H1 (cell line): ENCODE measurements at regions not wholly inside any gene's neighbourhood (a gene's known extent, or its start where the extent isn't known, plus 50 kb on each side); places are given as distances from the start of the nearest gene placed in this dataset.

Source experiments
- CTCF ChIA-PET: fragments of 300-600 bp; sonication (Branson Sonifier 250); formaldehyde crosslinking; loops from one replicate; lab custom pipeline; 2021; ENCODE audit not compliant: partially characterized antibody; lab: Charles Lee
- POLR2A ChIA-PET: fragments of 300-600 bp; sonication (Branson Sonifier 250); formaldehyde crosslinking; loops from one replicate; lab custom pipeline; 2021; ENCODE audit warnings: inconsistent platforms; ENCODE audit not compliant: partially characterized antibody; lab: Charles Lee
- DNase-seq, 2 experiments: peaks; one replicate each; pipeline versions ENCODE4 v3.0.0 to v3.0.0-alpha.2; 2010 to 2022; ENCODE audit warnings: low spot score in 2 of 2, low read depth in 1 of 2, mixed read lengths in 1 of 2
- FAIRE-seq: peaks from 2 replicates; lab custom pipeline; 2011; peaks lifted over from hg19 to GRCh38; lab: Jason Lieb, UNC
- H2AFZ ChIP-seq: 2 replicates; pipeline ENCODE4 v1.8.1; 2012; ENCODE audit warnings: low read length, inconsistent platforms
- H2AK5ac ChIP-seq: 2 replicates; pipeline ENCODE4 v1.6.1; 2013; ENCODE audit warnings: low read depth, low read length
- H2BK120ac ChIP-seq: replicated peaks from 2 replicates; pipeline ENCODE3; 2013; ENCODE audit warnings: low read depth, low read length, inconsistent platforms
- H2BK12ac ChIP-seq: 2 replicates; pipeline ENCODE4 v1.6.1; 2013; ENCODE audit warnings: low read depth, low read length
- H2BK15ac ChIP-seq: 2 replicates; pipeline ENCODE4 v1.6.1; 2013; ENCODE audit warnings: low read length
- H2BK20ac ChIP-seq: 2 replicates; pipeline ENCODE4 v1.6.1; 2013; ENCODE audit warnings: low read length
- H2BK5ac ChIP-seq: 2 replicates; pipeline ENCODE4 v1.6.1; 2013; ENCODE audit warnings: low read depth, low read length
- H3K14ac ChIP-seq: 2 replicates; pipeline ENCODE4 v1.6.1; 2013; ENCODE audit warnings: inconsistent platforms; ENCODE audit not compliant: insufficient read length
- H3K18ac ChIP-seq: 2 replicates; pipeline ENCODE4 v1.6.1; 2013; ENCODE audit warnings: low read length; ENCODE audit errors: extremely low read depth
- H3K23ac ChIP-seq: 2 replicates; pipeline ENCODE4 v1.6.1; 2013; ENCODE audit warnings: inconsistent platforms; ENCODE audit not compliant: insufficient read length
- H3K23me2 ChIP-seq: 2 replicates; pipeline ENCODE4 v1.6.1; 2013; ENCODE audit warnings: low read depth, low read length
- H3K27ac ChIP-seq: 2 replicates; pipeline ENCODE4 v1.6.1; 2011; ENCODE audit warnings: low read depth, low read length, inconsistent platforms
- H3K27me3 ChIP-seq, 4 experiments: replicated peaks in 1 of 4; 1 replicate in 1 of 4; 2 replicates in 3 of 4; pipeline versions ENCODE4 v1.6.1 to v1.8.1; 2011 to 2013; ENCODE audit warnings: low read length in 3 of 4, mild to moderate bottlenecking in 3 of 4, inconsistent platforms in 2 of 4, mixed read lengths in 2 of 4, moderate library complexity in 1 of 4; ENCODE audit not compliant: control insufficient read depth in 3 of 4, insufficient read depth in 3 of 4; ENCODE audit errors: extremely low read depth in 1 of 4
- H3K36me3 ChIP-seq, 4 experiments: 2 replicates each; pipeline versions ENCODE4 v1.6.1 to v1.8.1; 2011 to 2013; ENCODE audit warnings: mild to moderate bottlenecking in 4 of 4, low read length in 3 of 4, moderate library complexity in 2 of 4, control low read depth in 1 of 4, inconsistent platforms in 1 of 4; ENCODE audit not compliant: insufficient read depth in 4 of 4, control insufficient read depth in 2 of 4
- H3K4ac ChIP-seq: replicated peaks from 2 replicates; pipeline ENCODE3; 2013; ENCODE audit warnings: low read length, low read depth, mixed read lengths, inconsistent platforms; ENCODE audit not compliant: insufficient read length
- H3K4me1 ChIP-seq, 4 experiments: replicated peaks in 1 of 4; 1 replicate in 1 of 4; 2 replicates in 3 of 4; pipeline versions ENCODE4 v1.6.1 to v1.8.1; 2011 to 2013; ENCODE audit warnings: low read length in 3 of 4, inconsistent platforms in 2 of 4, mixed read lengths in 1 of 4; ENCODE audit not compliant: insufficient read depth in 4 of 4, control insufficient read depth in 3 of 4
- H3K4me2 ChIP-seq, 2 experiments: 2 replicates each; pipeline versions ENCODE4 v1.6.1 to v1.8.1; 2011 to 2013; ENCODE audit warnings: low read depth in 2 of 2, low read length in 2 of 2, control low read depth in 1 of 2, inconsistent platforms in 1 of 2, mild to moderate bottlenecking in 1 of 2; ENCODE audit not compliant: insufficient read depth in 1 of 2
- H3K4me3 ChIP-seq, 4 experiments: fragments of 200-600, 300-600 bp in 1 of 4; sonication (generic), shearing (Covaris generic), sonication (Bioruptor Twin) in 1 of 4; 2 replicates each; pipeline versions ENCODE4 v1.5.1 to v1.8.1; 2011 to 2016; ENCODE audit warnings: low read length in 4 of 4, low read depth in 3 of 4, control low read depth in 2 of 4, inconsistent platforms in 2 of 4, mild to moderate bottlenecking in 2 of 4, mixed read lengths in 1 of 4, moderate library complexity in 1 of 4; ENCODE audit not compliant: insufficient read depth in 2 of 4; ENCODE audit errors: extremely low read depth in 1 of 4
- H3K56ac ChIP-seq: replicated peaks from 2 replicates; pipeline ENCODE3; 2013; ENCODE audit warnings: low read depth, mild to moderate bottlenecking, mixed read lengths, low read length, inconsistent platforms; ENCODE audit not compliant: insufficient read length
- H3K79me1 ChIP-seq: 2 replicates; pipeline ENCODE4 v1.6.1; 2013; ENCODE audit warnings: low read depth, low read length, control low read depth
- H3K79me2 ChIP-seq, 2 experiments: 2 replicates each; pipeline versions ENCODE4 v1.6.1 to v1.8.1; 2012 to 2013; ENCODE audit warnings: low read length in 2 of 2, mild to moderate bottlenecking in 2 of 2, inconsistent platforms in 1 of 2; ENCODE audit not compliant: insufficient read depth in 2 of 2, control insufficient read depth in 1 of 2
- H3K9ac ChIP-seq, 4 experiments: replicated peaks in 1 of 4; 1 replicate in 1 of 4; 2 replicates in 3 of 4; pipeline versions ENCODE4 v1.6.1 to v1.8.1; 2011 to 2013; ENCODE audit warnings: low read depth in 3 of 4, low read length in 3 of 4, control low read depth in 2 of 4, mild to moderate bottlenecking in 2 of 4, moderate library complexity in 2 of 4, inconsistent platforms in 1 of 4; ENCODE audit errors: extremely low read depth in 1 of 4
- H3K9me3 ChIP-seq, 2 experiments: 2 replicates each; pipeline versions ENCODE4 v1.6.1 to v1.8.1; 2012 to 2013; ENCODE audit warnings: mild to moderate bottlenecking in 2 of 2, moderate library complexity in 2 of 2, control low read depth in 1 of 2, inconsistent platforms in 1 of 2, low read depth in 1 of 2, low read length in 1 of 2, mixed read lengths in 1 of 2; ENCODE audit not compliant: insufficient read depth in 2 of 2
- H4K20me1 ChIP-seq, 2 experiments: replicated peaks in 1 of 2; 2 replicates each; pipeline versions ENCODE3 to v1.8.1; 2011 to 2013; ENCODE audit warnings: inconsistent platforms in 2 of 2, low read length in 2 of 2, mild to moderate bottlenecking in 1 of 2; ENCODE audit not compliant: insufficient read depth in 2 of 2, control insufficient read depth in 1 of 2
- H4K5ac ChIP-seq: 2 replicates; pipeline ENCODE4 v1.6.1; 2013; ENCODE audit warnings: low read length, low read depth, mixed read lengths, inconsistent platforms; ENCODE audit not compliant: insufficient read length
- H4K8ac ChIP-seq: 2 replicates; pipeline ENCODE4 v1.8.0; 2013; ENCODE audit warnings: mild to moderate bottlenecking, moderate library complexity, low read length, inconsistent platforms; ENCODE audit not compliant: insufficient read depth; ENCODE audit errors: extremely low read depth
- H4K91ac ChIP-seq: replicated peaks from 2 replicates; pipeline ENCODE3; 2013; ENCODE audit warnings: low read length, mixed read lengths, inconsistent platforms; ENCODE audit not compliant: insufficient read length
- BACH1 ChIP-seq: IDR thresholded peaks from 2 replicates; pipeline ENCODE4 v1.6.1; 2012; ENCODE audit warnings: low read length, improper control_type of control experiment
- CTBP2 ChIP-seq: IDR thresholded peaks from 2 replicates; pipeline ENCODE4 v1.7.0; 2011; ENCODE audit warnings: borderline replicate concordance, mild to moderate bottlenecking, moderate library complexity, mixed read lengths, low read length; ENCODE audit not compliant: insufficient read depth, insufficient read length
- EGR1 ChIP-seq: IDR thresholded peaks from 2 replicates; pipeline ENCODE4 v1.6.1; 2011; ENCODE audit warnings: low read depth, low read length, borderline replicate concordance
- FOSL1 ChIP-seq: IDR thresholded peaks from 2 replicates; pipeline ENCODE4 v1.6.1; 2011; ENCODE audit warnings: mild to moderate bottlenecking, low read depth, low read length, moderate library complexity; ENCODE audit not compliant: insufficient read depth
- HDAC6 ChIP-seq: IDR thresholded peaks from one replicate; pipeline ENCODE4 v1.7.1; 2012; ENCODE audit warnings: low read depth, mild to moderate bottlenecking, inconsistent platforms, low read length, moderate library complexity
- KDM5A ChIP-seq: fragments of 200-600 bp; IDR thresholded peaks from 2 replicates; pipeline ENCODE4 v1.7.1; 2012; ENCODE audit warnings: mild to moderate bottlenecking, low read length, inconsistent platforms, mixed read lengths
- PHF8 ChIP-seq: fragments of 200-600 bp; sonication (generic); conservative IDR thresholded peaks from 2 replicates; pipeline ENCODE4 v1.7.1; 2012; ENCODE audit warnings: low read depth, mild to moderate bottlenecking, inconsistent platforms, low read length, moderate library complexity
- POLR2A ChIP-seq, 2 experiments: IDR thresholded peaks; 1 replicate in 1 of 2; 2 replicates in 1 of 2; pipeline ENCODE4 v1.6.1; 2011; ENCODE audit warnings: low read depth in 2 of 2, low read length in 2 of 2, mild to moderate bottlenecking in 2 of 2; ENCODE audit errors: control extremely low read depth in 1 of 2
- POU5F1 ChIP-seq: IDR thresholded peaks from 2 replicates; pipeline ENCODE4 v1.6.1; 2011; ENCODE audit warnings: low read depth, mild to moderate bottlenecking, low read length, moderate library complexity
- TCF12 ChIP-seq: IDR thresholded peaks from 2 replicates; pipeline ENCODE4 v1.6.1; 2011; ENCODE audit warnings: low read depth, mild to moderate bottlenecking, low read length
- YY1 ChIP-seq: IDR thresholded peaks from 2 replicates; pipeline ENCODE4 v1.6.1; 2011; ENCODE audit warnings: low read depth, mild to moderate bottlenecking, low read length
- WGBS, 2 experiments: shearing (Covaris generic) in 1 of 2; methylation state at CpG; one replicate each; pipeline versions ENCODE4 v1.1.6 to v1.1.7; 2013 to 2015; ENCODE audit warnings: low lambda C conversion rate in 2 of 2, mixed read lengths in 2 of 2, inconsistent platforms in 1 of 2, low coverage in 1 of 2, missing lambda C conversion rate in 1 of 2; ENCODE audit not compliant: insufficient replicate concordance in 2 of 2, insufficient coverage in 1 of 2, insufficient read length in 1 of 2; ENCODE audit errors: extremely low coverage in 1 of 2, missing lambda C conversion rate in 1 of 2; 5-methylcytosine and 5-hydroxymethylcytosine counted together

DNA sequence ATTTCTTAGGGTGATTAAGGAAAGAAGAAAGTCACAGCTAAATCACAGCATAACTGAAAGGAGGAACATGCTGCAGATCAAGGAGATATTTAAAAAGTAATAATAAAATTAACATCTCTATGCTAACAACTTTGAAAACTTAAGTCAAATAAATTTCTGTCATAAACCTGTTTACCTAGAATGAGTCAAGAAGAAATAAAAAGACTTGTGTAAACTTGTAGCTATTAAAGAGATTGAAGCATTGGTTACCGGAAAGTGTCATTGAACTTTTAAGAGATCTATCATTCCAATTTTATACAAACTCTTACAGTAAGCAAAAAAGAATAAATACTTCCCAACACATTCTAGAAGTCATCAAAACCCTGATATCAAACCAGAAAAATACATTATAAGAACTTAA is 520.1 kb upstream of the SYT4 start:
- POLR2A ChIA-PET = no interaction called here
- TF ChIP-seq TCF12 (no peak), YY1 (no peak), BACH1 (no peak), HDAC6 (no peak), EGR1 (no peak), KDM5A (no peak), PHF8 (no peak), FOSL1 (no peak), POLR2A (IDR thresholded peaks at IDR 0.05; ENCODE audit: control extremely low read depth in 1 of 2, low read depth in 2 of 2, low read length in 2 of 2) (no peak), CTBP2 (no peak), POU5F1 (no peak)

More for the DNA sequence above, 520.1 kb upstream of the SYT4 start:
- Histone ChIP-seq H3K23ac (no peak overlapping the region), H2BK20ac (no peak overlapping the region), H4K91ac (no peak overlapping the region), H3K79me2 (no peaks in the 10 kb centered on the region), H3K4me1 (no peaks in the 10 kb centered on the region), H3K14ac (no peak overlapping the region), H2AK5ac (no peak overlapping the region), H3K79me1 (no peaks in the 10 kb centered on the region), H2BK12ac (no peak overlapping the region), H3K23me2 (no peaks in the 10 kb centered on the region), H3K36me3 (no peaks in the 10 kb centered on the region), H4K8ac (no peak overlapping the region), H3K4me2 (no peak overlapping the region), H3K27ac (no peak overlapping the region), H3K9ac (no peak overlapping the region), H4K5ac (no peak overlapping the region), H2BK5ac (no peak overlapping the region), H3K9me3 (no peaks in the 10 kb centered on the region), H3K4ac (no peak overlapping the region), H2BK15ac (no peak overlapping the region), H2AFZ (no peak overlapping the region), H4K20me1 (no peaks in the 10 kb centered on the region), H2BK120ac (no peak overlapping the region), H3K27me3 (peaks cover 0 to 2% (median 0%) of the 10 kb centered on the region in 4 experiments; a peak in 1 of 7 replicates), H3K18ac (no peak overlapping the region), H3K4me3 (no peak overlapping the region), H3K56ac (no peak overlapping the region)
- WGBS, 2 experiments = 94% methylated on average over 1 of the region's 1 CpG; no CpG with 5 or more reads in 1 of the 2 experiments
- CTCF ChIA-PET = interaction anchor here (0.7 kb wide), 1 partner anchor 43 kb away, joined by 3 read pairs; no protein-coding TSS in a partner anchor
- DNase-seq (no peak), FAIRE-seq (no peak)
